GM21528 (cell line): ENCODE measurements at regions not wholly inside any gene's neighbourhood (a gene's known extent, or its start where the extent isn't known, plus 50 kb on each side); places are given as distances from the start of the nearest gene placed in this dataset.
"Not testable (repeated sequence)": the region's sequence is repeated elsewhere in the genome, so short reads cannot be mapped to it uniquely, and the experiment has no call there.

Experiments
- ATAC-seq: cut with Tn5 transposase; IDR thresholded peaks from one replicate; pipeline ENCODE4 v1.9.1; 2021; ENCODE audit warnings: mild to moderate bottlenecking, moderate library complexity; ENCODE audit not compliant: unreplicated experiment, low FRiP score

- ATAC-seq: not testable (repeated sequence)
These were observed 270.4 kb upstream of the PLCXD1 start for GRCh38 chrX:10469-11458.

GRCh38 chrX:13821-14443 lies 267.2 kb upstream of the PLCXD1 start:
- ATAC-seq: not testable (repeated sequence)

GRCh38 chrX:14452-14851 lies 266.7 kb upstream of the PLCXD1 start:
- ATAC-seq: not testable (repeated sequence)

- peak; percentile 88 for ATAC-seq
These were observed 262.3 kb upstream of the PLCXD1 start for GRCh38 chrX:18768-19454.

GRCh38 chrX:19455-19827 lies 261.7 kb upstream of the PLCXD1 start:
- ATAC-seq: not testable (repeated sequence)

GRCh38 chrX:19912-20571 lies 261.1 kb upstream of the PLCXD1 start:
- ATAC-seq: no peak

GRCh38 chrX:24139-24538 lies 257.0 kb upstream of the PLCXD1 start:
- ATAC-seq: not testable (repeated sequence)
